Ecto neural progenitor cell (in vitro differentiated cells): ENCODE measurements at regions not wholly inside any gene's neighbourhood (a gene's known extent, or its start where the extent isn't known, plus 50 kb on each side); places are given as distances from the start of the nearest gene placed in this dataset.
"Not testable (repeated sequence)": the region's sequence is repeated elsewhere in the genome, so short reads cannot be mapped to it uniquely, and the experiment has no call there.

Source experiments
- DNase-seq: peaks from one replicate; pipeline ENCODE4 v3.0.0-alpha.2; 2018; ENCODE audit warnings: low spot score

- no peak for DNase-seq
Measured at GRCh38 chr5:120919017-120919416, 454.9 kb downstream of the PRR16 start.

GRCh38 chr5:120923026-120923425 is 458.9 kb downstream of the PRR16 start:
- no peak for DNase-seq

- no peak for DNase-seq
Measured at GRCh38 chr5:120926471-120926870, 462.4 kb downstream of the PRR16 start.

GRCh38 chr5:120927950-120928530 is 463.9 kb downstream of the PRR16 start:
- no peak for DNase-seq

GRCh38 chr5:120932480-120932879 is 468.4 kb downstream of the PRR16 start:
- DNase-seq: no peak

- DNase-seq: no peak
Measured at GRCh38 chr5:120934031-120934430, 469.9 kb downstream of the PRR16 start.

GRCh38 chr5:120936652-120937051 is 472.6 kb downstream of the PRR16 start:
- DNase-seq: no peak

- no peak for DNase-seq
Measured at GRCh38 chr5:120938604-120939003, 474.5 kb downstream of the PRR16 start.

- no peak for DNase-seq
Measured at GRCh38 chr5:120942596-120943350, 478.7 kb downstream of the PRR16 start.

GRCh38 chr5:120949596-120949995 is 485.5 kb downstream of the PRR16 start:
- DNase-seq: not testable (repeated sequence)

- not testable (repeated sequence) for DNase-seq
Measured at GRCh38 chr5:120953445-120953844, 489.3 kb downstream of the PRR16 start.

- DNase-seq: no peak
Measured at GRCh38 chr5:120954255-120954654, 490.2 kb downstream of the PRR16 start.

- no peak for DNase-seq
Measured at GRCh38 chr5:120955795-120956194, 491.7 kb downstream of the PRR16 start.

- DNase-seq: no peak
Measured at GRCh38 chr5:120958877-120959485, 494.9 kb downstream of the PRR16 start.

GRCh38 chr5:120960510-120960909 is 496.4 kb downstream of the PRR16 start:
- DNase-seq: no peak

- no peak for DNase-seq
Measured at GRCh38 chr5:120967366-120967765, 503.3 kb downstream of the PRR16 start.

GRCh38 chr5:120974690-120975089 is 510.6 kb downstream of the PRR16 start:
- no peak for DNase-seq

- DNase-seq: no peak
Measured at GRCh38 chr5:120982351-120982750, 518.3 kb downstream of the PRR16 start.

GRCh38 chr5:120985526-120985925 is 521.4 kb downstream of the PRR16 start:
- DNase-seq: no peak

GRCh38 chr5:120988491-120988890 is 524.4 kb downstream of the PRR16 start:
- no peak for DNase-seq

- DNase-seq: no peak
Measured at GRCh38 chr5:120988941-120989340, 524.8 kb downstream of the PRR16 start.

GRCh38 chr5:120991569-120991968 is 527.5 kb downstream of the PRR16 start:
- no peak for DNase-seq

- DNase-seq: no peak
Measured at GRCh38 chr5:120994112-120994511, 530.0 kb downstream of the PRR16 start.
